GM18907 (cell line): ENCODE measurements at regions not wholly inside any gene's neighbourhood (a gene's known extent, or its start where the extent isn't known, plus 50 kb on each side); places are given as distances from the start of the nearest gene placed in this dataset.

Experiments
- ATAC-seq: cut with Tn5 transposase; IDR thresholded peaks from one replicate; pipeline ENCODE4 v1.9.1; 2021; ENCODE audit warnings: mild to moderate bottlenecking, moderate library complexity; ENCODE audit not compliant: unreplicated experiment

DNA sequence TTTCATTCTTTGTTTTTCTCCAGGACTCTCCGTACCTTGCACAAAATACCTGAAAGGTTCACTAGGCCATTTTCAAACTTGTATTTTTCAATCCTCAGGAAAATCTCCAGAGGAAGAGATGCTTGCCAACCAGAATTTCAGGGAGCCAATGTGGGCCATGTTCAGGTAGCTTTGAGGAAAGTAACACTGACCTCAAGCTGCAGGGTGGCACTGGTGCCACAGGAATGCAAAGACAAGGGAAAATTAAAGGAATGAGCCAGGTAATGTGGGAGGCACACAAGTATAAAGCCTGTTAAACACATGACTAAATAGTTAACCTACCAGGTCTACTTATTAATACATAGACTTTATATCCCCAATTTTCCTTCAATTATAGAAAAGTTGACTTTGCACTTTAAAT, 51.9 kb upstream of the GAP43 start:
- no peak for ATAC-seq
